Activated T-helper 9 cell treated with anti-CD3 and anti-CD28 coated beads, Interleukin-2, amount 50 U/mL, for 16 hours (primary cell): ENCODE measurements at regions not wholly inside any gene's neighbourhood (a gene's known extent, or its start where the extent isn't known, plus 50 kb on each side); places are given as distances from the start of the nearest gene placed in this dataset.

Source experiments
- DNase-seq: peaks from one replicate; pipeline ENCODE4 v3.0.0-alpha.2; 2020; ENCODE audit warnings: low read depth

GRCh38 chr13:72230131-72230530 is 363.1 kb upstream of the DACH1 start:
- DNase-seq = no peak

- DNase-seq = no peak
Observed at GRCh38 chr13:72229067-72229466, 362.1 kb upstream of the DACH1 start.

- DNase-seq = no peak
Observed at GRCh38 chr13:72221276-72221962, 354.4 kb upstream of the DACH1 start.

GRCh38 chr13:72218966-72219365 is 352.0 kb upstream of the DACH1 start:
- DNase-seq = no peak

GRCh38 chr13:72217142-72217541 is 350.1 kb upstream of the DACH1 start:
- no peak for DNase-seq

GRCh38 chr13:72208112-72208645 is 341.2 kb upstream of the DACH1 start:
- DNase-seq = no peak

GRCh38 chr13:72205773-72206172 is 338.8 kb upstream of the DACH1 start:
- DNase-seq = no peak

GRCh38 chr13:72204291-72204690 is 337.3 kb upstream of the DACH1 start:
- no peak for DNase-seq

- DNase-seq = no peak
Observed at GRCh38 chr13:72201726-72202125, 334.7 kb upstream of the DACH1 start.

GRCh38 chr13:72199640-72200039 is 332.6 kb upstream of the DACH1 start:
- DNase-seq = no peak

- no peak for DNase-seq
Observed at GRCh38 chr13:72198967-72199560, 332.1 kb upstream of the DACH1 start.

- no peak for DNase-seq
Observed at GRCh38 chr13:72198042-72198441, 331.0 kb upstream of the DACH1 start.

GRCh38 chr13:72195044-72195704 is 328.2 kb upstream of the DACH1 start:
- no peak for DNase-seq

- no peak for DNase-seq
Observed at GRCh38 chr13:72194523-72194922, 327.5 kb upstream of the DACH1 start.

- no peak for DNase-seq
Observed at GRCh38 chr13:72186730-72187422, 319.9 kb upstream of the DACH1 start.

GRCh38 chr13:72185776-72186175 is 318.8 kb upstream of the DACH1 start:
- DNase-seq = no peak

GRCh38 chr13:72181661-72182060 is 314.7 kb upstream of the DACH1 start:
- no peak for DNase-seq

GRCh38 chr13:72180253-72180952 is 313.4 kb upstream of the DACH1 start:
- no peak for DNase-seq

GRCh38 chr13:72174549-72174948 is 307.5 kb upstream of the DACH1 start:
- no peak for DNase-seq

- no peak for DNase-seq
Observed at GRCh38 chr13:72170571-72170970, 303.6 kb upstream of the DACH1 start.

GRCh38 chr13:72168126-72168855 is 301.3 kb upstream of the DACH1 start:
- DNase-seq = no peak
